Fibroblast of pulmonary artery (primary cell): ENCODE measurements at regions not wholly inside any gene's neighbourhood (a gene's known extent, or its start where the extent isn't known, plus 50 kb on each side); places are given as distances from the start of the nearest gene placed in this dataset.
A peak's percentile ranks its signal among the peaks of the same experiment; 100 is the strongest.

Experiments used
- DNase-seq: peaks from one replicate; pipeline ENCODE4 v3.0.0-alpha.2; 2010; ENCODE audit warnings: low read depth
- H3K4me3 ChIP-seq: replicated peaks from 2 replicates; pipeline ENCODE4 v1.5.1; 2011; ENCODE audit warnings: low read depth, mild to moderate bottlenecking, control low read depth, low read length, moderate library complexity
- CTCF ChIP-seq: IDR thresholded peaks from 2 replicates; pipeline ENCODE4 v1.5.1; 2011; ENCODE audit warnings: mild to moderate bottlenecking, control low read depth, low read length, inconsistent platforms; ENCODE audit errors: missing control alignments

GRCh38 chr2:221833966-221834365 lies 261.9 kb upstream of the EPHA4 start:
- DNase-seq = no peak
- H3K4me3 ChIP-seq = no peak overlapping the region
- no peak for TF ChIP-seq CTCF

GRCh38 chr2:221831051-221831450 lies 258.9 kb upstream of the EPHA4 start:
- no peak overlapping the region for H3K4me3 ChIP-seq
- no peak for TF ChIP-seq CTCF
- no peak for DNase-seq

GRCh38 chr2:221822416-221822815 lies 250.3 kb upstream of the EPHA4 start:
- no peak for TF ChIP-seq CTCF
- H3K4me3 ChIP-seq = no peak overlapping the region
- peak; percentile 18 for DNase-seq

- no peak overlapping the region for H3K4me3 ChIP-seq
- DNase-seq = no peak
- TF ChIP-seq CTCF = no peak
These were observed 246.7 kb upstream of the EPHA4 start for GRCh38 chr2:221818616-221819320.

GRCh38 chr2:221817878-221818277 lies 245.8 kb upstream of the EPHA4 start:
- no peak for DNase-seq
- no peak overlapping the region for H3K4me3 ChIP-seq
- no peak for TF ChIP-seq CTCF

GRCh38 chr2:221817052-221817451 lies 244.9 kb upstream of the EPHA4 start:
- DNase-seq = peak; percentile 47
- H3K4me3 ChIP-seq = no peak overlapping the region
- no peak for TF ChIP-seq CTCF

DNA sequence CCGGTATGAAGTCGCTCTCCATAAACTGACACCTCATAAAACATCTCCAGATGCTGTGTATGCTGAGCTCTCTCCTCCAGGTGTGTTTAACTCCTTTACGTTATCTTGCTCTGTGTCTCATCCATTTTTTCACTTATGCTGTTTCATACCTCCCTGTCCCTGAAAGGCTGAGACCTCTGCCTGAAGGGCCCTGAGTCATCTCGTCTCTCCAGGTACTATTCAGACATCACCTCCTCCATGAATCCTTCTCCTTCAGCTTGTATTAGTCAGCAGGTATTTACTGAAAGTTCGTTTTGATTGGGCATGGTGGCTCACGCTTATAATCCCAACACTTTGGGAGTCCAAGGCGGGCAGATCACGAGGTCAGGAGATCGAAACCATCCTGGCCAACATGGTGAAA lies 244.5 kb upstream of the EPHA4 start:
- DNase-seq = no peak
- no peak for TF ChIP-seq CTCF
- no peak overlapping the region for H3K4me3 ChIP-seq
